ENCODE measurements at regions not wholly inside any gene's neighbourhood (a gene's known extent, or its start where the extent isn't known, plus 50 kb on each side); places are given as distances from the start of the nearest gene placed in this dataset.

- no peak overlapping the region for H3K9ac ChIP-seq (ENCODE audit: low read length)
- no peak overlapping the region for H3K4me3 ChIP-seq (ENCODE audit: low read depth, low read length)
- H3K36me3 ChIP-seq (ENCODE audit: control insufficient read depth, insufficient read depth, low read length) = no peaks in the 10 kb centered on the region
- H3K27ac ChIP-seq (ENCODE audit: low read depth, low read length) = no peak overlapping the region
- no peaks in the 10 kb centered on the region for H3K27me3 ChIP-seq (ENCODE audit: control insufficient read depth, insufficient read depth, low read length)
- H3K9me3 ChIP-seq (ENCODE audit: control insufficient read depth, insufficient read depth, low read depth, low read length) = no peaks in the 10 kb centered on the region
- H3K4me1 ChIP-seq (ENCODE audit: control insufficient read depth, insufficient read depth, low read length) = no peaks in the 10 kb centered on the region
Observed at GRCh38 chr7:136326045-136326609, 349.0 kb upstream of the MTPN start.

GRCh38 chr7:136325578-136325977 is 348.4 kb upstream of the MTPN start:
- no peak overlapping the region for H3K9ac ChIP-seq (ENCODE audit: low read length)
- H3K27me3 ChIP-seq (ENCODE audit: control insufficient read depth, insufficient read depth, low read length) = no peaks in the 10 kb centered on the region
- H3K27ac ChIP-seq (ENCODE audit: low read depth, low read length) = no peak overlapping the region
- H3K9me3 ChIP-seq (ENCODE audit: control insufficient read depth, insufficient read depth, low read depth, low read length) = no peaks in the 10 kb centered on the region
- no peaks in the 10 kb centered on the region for H3K4me1 ChIP-seq (ENCODE audit: control insufficient read depth, insufficient read depth, low read length)
- no peak overlapping the region for H3K4me3 ChIP-seq (ENCODE audit: low read depth, low read length)
- no peaks in the 10 kb centered on the region for H3K36me3 ChIP-seq (ENCODE audit: control insufficient read depth, insufficient read depth, low read length)

GRCh38 chr7:136325027-136325426 is 347.9 kb upstream of the MTPN start:
- Histone ChIP-seq H3K36me3 (ENCODE audit: control insufficient read depth, insufficient read depth, low read length) (no peaks in the 10 kb centered on the region), H3K27me3 (ENCODE audit: control insufficient read depth, insufficient read depth, low read length) (no peaks in the 10 kb centered on the region), H3K27ac (ENCODE audit: low read depth, low read length) (no peak overlapping the region), H3K4me1 (ENCODE audit: control insufficient read depth, insufficient read depth, low read length) (no peaks in the 10 kb centered on the region), H3K9me3 (ENCODE audit: control insufficient read depth, insufficient read depth, low read depth, low read length) (no peaks in the 10 kb centered on the region), H3K4me3 (ENCODE audit: low read depth, low read length) (no peak overlapping the region), H3K9ac (ENCODE audit: low read length) (no peak overlapping the region)

GRCh38 chr7:136324073-136324704 is 347.0 kb upstream of the MTPN start:
- Histone ChIP-seq H3K36me3 (ENCODE audit: control insufficient read depth, insufficient read depth, low read length) (no peaks in the 10 kb centered on the region), H3K27ac (ENCODE audit: low read depth, low read length) (no peak overlapping the region), H3K4me1 (ENCODE audit: control insufficient read depth, insufficient read depth, low read length) (no peaks in the 10 kb centered on the region), H3K9ac (ENCODE audit: low read length) (no peak overlapping the region), H3K27me3 (ENCODE audit: control insufficient read depth, insufficient read depth, low read length) (no peaks in the 10 kb centered on the region), H3K9me3 (ENCODE audit: control insufficient read depth, insufficient read depth, low read depth, low read length) (no peaks in the 10 kb centered on the region), H3K4me3 (ENCODE audit: low read depth, low read length) (no peak overlapping the region)

GRCh38 chr7:136312592-136312991 is 335.4 kb upstream of the MTPN start:
- H3K27ac ChIP-seq (ENCODE audit: low read depth, low read length) = no peak overlapping the region
- no peak overlapping the region for H3K4me3 ChIP-seq (ENCODE audit: low read depth, low read length)
- no peak overlapping the region for H3K9ac ChIP-seq (ENCODE audit: low read length)
- no peaks in the 10 kb centered on the region for H3K4me1 ChIP-seq (ENCODE audit: control insufficient read depth, insufficient read depth, low read length)
- H3K36me3 ChIP-seq (ENCODE audit: control insufficient read depth, insufficient read depth, low read length) = no peaks in the 10 kb centered on the region
- H3K27me3 ChIP-seq (ENCODE audit: control insufficient read depth, insufficient read depth, low read length) = no peaks in the 10 kb centered on the region
- H3K9me3 ChIP-seq (ENCODE audit: control insufficient read depth, insufficient read depth, low read depth, low read length) = peaks cover 5% of the 10 kb centered on the region; the same call in 1 of the 2 replicates

GRCh38 chr7:136309407-136309806 is 332.2 kb upstream of the MTPN start:
- Histone ChIP-seq H3K4me3 (ENCODE audit: low read depth, low read length) (no peak overlapping the region), H3K27ac (ENCODE audit: low read depth, low read length) (no peak overlapping the region), H3K9ac (ENCODE audit: low read length) (no peak overlapping the region), H3K36me3 (ENCODE audit: control insufficient read depth, insufficient read depth, low read length) (no peaks in the 10 kb centered on the region), H3K9me3 (ENCODE audit: control insufficient read depth, insufficient read depth, low read depth, low read length) (peaks cover 5% of the 10 kb centered on the region; the same call in 1 of the 2 replicates), H3K27me3 (ENCODE audit: control insufficient read depth, insufficient read depth, low read length) (no peaks in the 10 kb centered on the region), H3K4me1 (ENCODE audit: control insufficient read depth, insufficient read depth, low read length) (no peaks in the 10 kb centered on the region)

- Histone ChIP-seq H3K27ac (ENCODE audit: low read depth, low read length) (no peak overlapping the region), H3K4me1 (ENCODE audit: control insufficient read depth, insufficient read depth, low read length) (no peaks in the 10 kb centered on the region), H3K9ac (ENCODE audit: low read length) (no peak overlapping the region), H3K27me3 (ENCODE audit: control insufficient read depth, insufficient read depth, low read length) (no peaks in the 10 kb centered on the region), H3K9me3 (ENCODE audit: control insufficient read depth, insufficient read depth, low read depth, low read length) (peaks cover 5% of the 10 kb centered on the region; the same call in 1 of the 2 replicates), H3K36me3 (ENCODE audit: control insufficient read depth, insufficient read depth, low read length) (no peaks in the 10 kb centered on the region), H3K4me3 (ENCODE audit: low read depth, low read length) (no peak overlapping the region)
Observed at GRCh38 chr7:136308230-136308629, 331.1 kb upstream of the MTPN start.

- Histone ChIP-seq H3K4me1 (ENCODE audit: control insufficient read depth, insufficient read depth, low read length) (no peaks in the 10 kb centered on the region), H3K27me3 (ENCODE audit: control insufficient read depth, insufficient read depth, low read length) (no peaks in the 10 kb centered on the region), H3K27ac (ENCODE audit: low read depth, low read length) (no peak overlapping the region), H3K9me3 (ENCODE audit: control insufficient read depth, insufficient read depth, low read depth, low read length) (no peaks in the 10 kb centered on the region), H3K36me3 (ENCODE audit: control insufficient read depth, insufficient read depth, low read length) (no peaks in the 10 kb centered on the region), H3K9ac (ENCODE audit: low read length) (no peak overlapping the region), H3K4me3 (ENCODE audit: low read depth, low read length) (no peak overlapping the region)
Observed at GRCh38 chr7:136303162-136303561, 326.0 kb upstream of the MTPN start.

GRCh38 chr7:136302049-136302448 is 324.9 kb upstream of the MTPN start:
- no peaks in the 10 kb centered on the region for H3K4me1 ChIP-seq (ENCODE audit: control insufficient read depth, insufficient read depth, low read length)
- no peak overlapping the region for H3K9ac ChIP-seq (ENCODE audit: low read length)
- H3K36me3 ChIP-seq (ENCODE audit: control insufficient read depth, insufficient read depth, low read length) = no peaks in the 10 kb centered on the region
- no peak overlapping the region for H3K27ac ChIP-seq (ENCODE audit: low read depth, low read length)
- no peak overlapping the region for H3K4me3 ChIP-seq (ENCODE audit: low read depth, low read length)
- H3K27me3 ChIP-seq (ENCODE audit: control insufficient read depth, insufficient read depth, low read length) = no peaks in the 10 kb centered on the region
- H3K9me3 ChIP-seq (ENCODE audit: control insufficient read depth, insufficient read depth, low read depth, low read length) = no peaks in the 10 kb centered on the region

- H3K27me3 ChIP-seq (ENCODE audit: control insufficient read depth, insufficient read depth, low read length) = no peaks in the 10 kb centered on the region
- H3K4me3 ChIP-seq (ENCODE audit: low read depth, low read length) = no peak overlapping the region
- H3K36me3 ChIP-seq (ENCODE audit: control insufficient read depth, insufficient read depth, low read length) = no peaks in the 10 kb centered on the region
- no peaks in the 10 kb centered on the region for H3K4me1 ChIP-seq (ENCODE audit: control insufficient read depth, insufficient read depth, low read length)
- H3K9me3 ChIP-seq (ENCODE audit: control insufficient read depth, insufficient read depth, low read depth, low read length) = no peaks in the 10 kb centered on the region
- no peak overlapping the region for H3K9ac ChIP-seq (ENCODE audit: low read length)
- H3K27ac ChIP-seq (ENCODE audit: low read depth, low read length) = no peak overlapping the region
Observed at GRCh38 chr7:136294977-136295376, 317.8 kb upstream of the MTPN start.

- H3K36me3 ChIP-seq (ENCODE audit: control insufficient read depth, insufficient read depth, low read length) = no peaks in the 10 kb centered on the region
- H3K4me1 ChIP-seq (ENCODE audit: control insufficient read depth, insufficient read depth, low read length) = no peaks in the 10 kb centered on the region
- H3K9ac ChIP-seq (ENCODE audit: low read length) = no peak overlapping the region
- no peaks in the 10 kb centered on the region for H3K9me3 ChIP-seq (ENCODE audit: control insufficient read depth, insufficient read depth, low read depth, low read length)
- H3K27me3 ChIP-seq (ENCODE audit: control insufficient read depth, insufficient read depth, low read length) = no peaks in the 10 kb centered on the region
- no peak overlapping the region for H3K27ac ChIP-seq (ENCODE audit: low read depth, low read length)
- H3K4me3 ChIP-seq (ENCODE audit: low read depth, low read length) = no peak overlapping the region
Observed at GRCh38 chr7:136293841-136294391, 316.8 kb upstream of the MTPN start.
